ENCODE measurements at regions not wholly inside any gene's neighbourhood (a gene's known extent, or its start where the extent isn't known, plus 50 kb on each side); places are given as distances from the start of the nearest gene placed in this dataset.

DNA sequence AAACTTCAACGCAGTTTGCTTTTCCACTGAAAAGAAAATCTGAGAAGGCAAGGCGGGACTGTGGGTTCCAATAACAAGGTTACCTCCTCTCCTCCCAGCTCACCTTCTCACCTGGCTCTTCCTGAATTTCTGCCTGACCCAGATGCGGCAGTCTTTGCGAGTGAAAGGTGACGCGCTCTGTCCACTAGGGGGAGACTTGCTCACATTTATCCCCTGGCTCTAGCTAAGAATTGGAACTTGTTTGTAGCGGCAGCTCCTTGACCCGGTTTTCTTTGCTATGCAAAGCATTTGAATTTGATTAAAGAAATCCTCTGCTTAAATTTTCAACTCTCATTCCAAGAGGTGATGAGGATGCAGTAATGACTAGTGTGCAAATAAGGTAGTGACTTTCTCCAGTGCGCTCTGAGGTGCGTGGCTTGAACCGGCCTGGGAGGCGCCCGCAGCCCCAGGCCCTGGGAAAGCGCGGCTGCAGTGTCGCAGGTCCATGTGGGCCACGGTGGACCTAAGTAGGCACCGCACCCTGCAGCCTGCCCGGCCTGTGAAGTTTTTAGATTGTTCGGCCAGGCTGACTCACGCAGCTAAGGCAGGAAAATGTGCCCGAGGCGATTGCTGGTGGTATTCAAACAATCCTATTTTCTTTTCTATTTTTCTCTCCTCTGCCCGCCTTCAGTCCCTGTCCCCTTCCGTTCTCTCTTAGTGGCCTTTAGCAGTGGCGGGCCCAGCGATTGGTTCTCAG is 336.9 kb upstream of the NPSR1 start:
- H3K79me2 ChIP-seq (ENCODE audit: insufficient read depth, low read length), result no peaks in the 10 kb centered on the region
- H3K36me3 Mint-ChIP-seq (ENCODE audit: low read depth, unreplicated experiment), result no peaks in the 10 kb centered on the region
- H2AFZ ChIP-seq (ENCODE audit: low read depth, low read length), result peak overlapping the region; percentile 70
- H3K27me3 ChIP-seq (ENCODE audit: insufficient read depth, low read length), result no peaks in the 10 kb centered on the region
- peaks cover 8% of the 10 kb centered on the region for H3K4me1 Mint-ChIP-seq (ENCODE audit: low read depth, unreplicated experiment)
- H3K9me3 Mint-ChIP-seq (ENCODE audit: unreplicated experiment), result no peaks in the 10 kb centered on the region
- no peak overlapping the region for H3K27ac Mint-ChIP-seq (ENCODE audit: unreplicated experiment)
- TF ChIP-seq, protein P1, sequence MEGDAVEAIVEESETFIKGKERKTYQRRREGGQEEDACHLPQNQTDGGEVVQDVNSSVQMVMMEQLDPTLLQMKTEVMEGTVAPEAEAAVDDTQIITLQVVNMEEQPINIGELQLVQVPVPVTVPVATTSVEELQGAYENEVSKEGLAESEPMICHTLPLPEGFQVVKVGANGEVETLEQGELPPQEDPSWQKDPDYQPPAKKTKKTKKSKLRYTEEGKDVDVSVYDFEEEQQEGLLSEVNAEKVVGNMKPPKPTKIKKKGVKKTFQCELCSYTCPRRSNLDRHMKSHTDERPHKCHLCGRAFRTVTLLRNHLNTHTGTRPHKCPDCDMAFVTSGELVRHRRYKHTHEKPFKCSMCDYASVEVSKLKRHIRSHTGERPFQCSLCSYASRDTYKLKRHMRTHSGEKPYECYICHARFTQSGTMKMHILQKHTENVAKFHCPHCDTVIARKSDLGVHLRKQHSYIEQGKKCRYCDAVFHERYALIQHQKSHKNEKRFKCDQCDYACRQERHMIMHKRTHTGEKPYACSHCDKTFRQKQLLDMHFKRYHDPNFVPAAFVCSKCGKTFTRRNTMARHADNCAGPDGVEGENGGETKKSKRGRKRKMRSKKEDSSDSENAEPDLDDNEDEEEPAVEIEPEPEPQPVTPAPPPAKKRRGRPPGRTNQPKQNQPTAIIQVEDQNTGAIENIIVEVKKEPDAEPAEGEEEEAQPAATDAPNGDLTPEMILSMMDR (IDR thresholded peaks at IDR 0.05; ENCODE audit: insufficient read depth, low read depth, low read length), result peak; percentile 92
- no peak for TF ChIP-seq EZH2 (IDR thresholded peaks at IDR 0.05; ENCODE audit: insufficient read depth, low read length)
- peak overlapping the region; percentile 25 for H3K9ac ChIP-seq (ENCODE audit: low read length)
- H3K27ac ChIP-seq (ENCODE audit: low read depth, low read length), result no peak overlapping the region
- no peaks in the 10 kb centered on the region for H3K9me3 ChIP-seq (ENCODE audit: insufficient read depth, low read depth, low read length)
- FAIRE-seq (peak; percentile 63), DNase-seq (ENCODE audit: low read depth) (peak; percentile 50)
- no peaks in the 10 kb centered on the region for H3K4me1 ChIP-seq (ENCODE audit: insufficient read depth, low read length)
- H3K36me3 ChIP-seq (ENCODE audit: insufficient read depth, low read length), result no peaks in the 10 kb centered on the region
- no peaks in the 10 kb centered on the region for H4K20me1 ChIP-seq (ENCODE audit: insufficient read depth, low read length)
- peak overlapping the region; percentile 1 for H3K4me3 Mint-ChIP-seq (ENCODE audit: unreplicated experiment)
- H3K4me3 ChIP-seq (ENCODE audit: insufficient read depth, low read depth, low read length), result peak overlapping the region; percentile 41
- peak overlapping the region; percentile 83 for H3K4me2 ChIP-seq (ENCODE audit: low read length)
- H3K27me3 Mint-ChIP-seq (ENCODE audit: low read depth, unreplicated experiment), result no peaks in the 10 kb centered on the region

DNA sequence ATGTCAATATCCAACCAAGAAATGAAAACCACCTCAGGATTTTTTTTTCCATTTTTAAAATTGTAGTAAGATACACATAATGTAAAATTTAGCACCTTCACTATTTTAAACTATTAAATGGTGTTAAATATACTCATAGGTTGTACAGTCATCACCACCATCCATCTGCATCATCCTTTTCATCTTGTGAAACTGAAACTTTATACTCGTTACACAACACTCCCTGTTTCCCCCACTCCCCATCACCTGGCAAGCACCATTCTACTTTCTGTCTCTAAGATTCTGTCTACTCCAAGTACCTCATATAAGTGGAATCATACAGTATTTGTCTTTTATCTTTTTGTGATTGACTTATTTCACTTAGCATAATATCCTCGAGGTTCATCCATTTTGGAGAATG is 335.2 kb upstream of the NPSR1 start:
- no peak for DNase-seq (ENCODE audit: low read depth)
- no peak overlapping the region for H3K4me3 ChIP-seq (ENCODE audit: insufficient read depth, low read depth, low read length)
- no peak for FAIRE-seq

More for the DNA sequence above, 335.2 kb upstream of the NPSR1 start:
- peaks cover 8% of the 10 kb centered on the region for H3K4me1 Mint-ChIP-seq (ENCODE audit: low read depth, unreplicated experiment)
- no peaks in the 10 kb centered on the region for H3K79me2 ChIP-seq (ENCODE audit: insufficient read depth, low read length)
- no peaks in the 10 kb centered on the region for H3K9me3 Mint-ChIP-seq (ENCODE audit: unreplicated experiment)
- no peaks in the 10 kb centered on the region for H4K20me1 ChIP-seq (ENCODE audit: insufficient read depth, low read length)
- no peak for TF ChIP-seq EZH2 (IDR thresholded peaks at IDR 0.05; ENCODE audit: insufficient read depth, low read length)
- TF ChIP-seq, protein P1 (IDR thresholded peaks at IDR 0.05; ENCODE audit: insufficient read depth, low read depth, low read length), result no peak
- H3K4me2 ChIP-seq (ENCODE audit: low read length), result no peak overlapping the region
- no peaks in the 10 kb centered on the region for H3K36me3 Mint-ChIP-seq (ENCODE audit: low read depth, unreplicated experiment)
- H2AFZ ChIP-seq (ENCODE audit: low read depth, low read length), result no peak overlapping the region
- H3K27me3 ChIP-seq (ENCODE audit: insufficient read depth, low read length), result no peaks in the 10 kb centered on the region
- no peak overlapping the region for H3K27ac ChIP-seq (ENCODE audit: low read depth, low read length)
- H3K4me3 Mint-ChIP-seq (ENCODE audit: unreplicated experiment), result no peak overlapping the region
- no peaks in the 10 kb centered on the region for H3K27me3 Mint-ChIP-seq (ENCODE audit: low read depth, unreplicated experiment)
- H3K4me1 ChIP-seq (ENCODE audit: insufficient read depth, low read length), result no peaks in the 10 kb centered on the region
- H3K9ac ChIP-seq (ENCODE audit: low read length), result no peak overlapping the region
- H3K9me3 ChIP-seq (ENCODE audit: insufficient read depth, low read depth, low read length), result no peaks in the 10 kb centered on the region
- no peak overlapping the region for H3K27ac Mint-ChIP-seq (ENCODE audit: unreplicated experiment)
- H3K36me3 ChIP-seq (ENCODE audit: insufficient read depth, low read length), result no peaks in the 10 kb centered on the region
